ENCODE measurements at regions not wholly inside any gene's neighbourhood (a gene's known extent, or its start where the extent isn't known, plus 50 kb on each side); places are given as distances from the start of the nearest gene placed in this dataset.
A peak's percentile ranks its signal among the peaks of the same experiment; 100 is the strongest.

DNA sequence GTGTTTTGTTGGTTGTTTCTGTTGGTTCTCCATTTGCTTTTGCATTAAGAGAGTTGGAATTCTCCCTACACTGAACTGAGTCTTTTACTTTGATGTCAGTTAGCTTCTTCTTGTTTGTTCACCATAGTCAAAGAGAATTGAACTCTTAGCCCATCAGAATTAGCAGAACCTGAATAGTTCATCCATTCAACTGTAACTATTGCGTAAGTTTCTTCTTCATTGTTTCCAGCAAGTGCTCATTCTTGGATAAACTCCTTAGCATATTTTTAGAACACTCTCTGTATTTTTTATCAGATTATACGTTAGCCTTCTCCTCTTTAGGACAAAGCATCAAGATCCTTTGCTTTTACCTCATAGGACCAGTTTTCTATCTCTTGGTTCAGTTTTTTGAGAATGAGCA, 128.4 kb upstream of the RAB11FIP2 start:
- DNase-seq (ENCODE audit: low spot score): no peak

GRCh38 chr10:118173296-118173695, 126.6 kb upstream of the RAB11FIP2 start:
- DNase-seq (ENCODE audit: low spot score): no peak

- no peak for DNase-seq (ENCODE audit: low spot score)
These were observed 125.1 kb upstream of the RAB11FIP2 start for GRCh38 chr10:118171861-118172260.

DNA sequence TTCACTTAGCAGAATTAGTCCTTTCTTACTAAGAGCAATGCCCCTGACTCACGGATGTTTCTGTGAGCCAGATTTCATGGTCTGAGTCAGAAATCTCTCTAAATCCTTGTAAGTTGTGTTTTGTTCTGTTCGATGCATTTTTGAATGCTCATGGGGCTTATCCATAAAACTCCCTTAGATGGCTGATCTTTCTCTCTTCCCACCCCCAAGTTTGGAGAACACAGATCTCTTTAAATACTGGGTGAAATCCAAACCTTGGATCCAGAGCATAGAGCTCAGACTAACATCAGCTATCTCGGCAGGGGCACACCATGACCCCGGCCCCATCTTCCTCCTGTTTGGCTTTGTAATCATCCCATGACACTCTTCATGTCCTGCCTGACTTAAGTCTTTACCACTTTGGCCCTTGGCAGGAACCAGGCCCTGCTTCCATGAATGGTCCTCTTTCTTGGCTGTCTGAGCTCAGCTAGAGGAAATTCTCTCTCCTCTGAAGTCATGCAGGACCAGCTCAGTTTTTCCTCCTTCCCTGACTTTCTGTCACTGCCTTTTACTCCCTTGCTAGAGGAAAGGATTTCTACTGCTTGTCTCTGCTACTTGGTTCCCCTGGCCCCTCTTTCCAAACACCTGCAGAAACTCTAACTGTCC, 120.4 kb upstream of the RAB11FIP2 start:
- no peak for DNase-seq (ENCODE audit: low spot score)

DNA sequence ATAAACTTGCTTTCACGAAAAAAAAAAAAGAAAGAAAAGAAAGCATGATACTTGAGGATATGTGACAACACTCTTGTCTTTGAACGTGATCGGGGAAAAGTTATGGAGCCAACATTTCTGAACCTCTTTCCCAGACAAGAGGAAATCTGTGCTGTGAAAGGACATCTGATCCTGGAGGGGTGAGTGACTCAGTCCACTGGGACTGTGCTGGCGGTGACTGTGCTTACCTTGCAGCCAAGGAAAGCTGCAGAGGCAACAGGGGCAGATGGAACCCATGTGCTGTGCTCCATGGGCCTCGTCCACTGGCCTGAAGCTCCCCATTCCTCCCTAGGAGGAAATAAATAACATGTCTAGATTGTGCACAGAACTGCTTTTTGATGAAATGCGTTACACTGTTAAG, 116.5 kb upstream of the RAB11FIP2 start:
- DNase-seq (ENCODE audit: low spot score): no peak

GRCh38 chr10:118161461-118162246, 114.9 kb upstream of the RAB11FIP2 start:
- no peak for DNase-seq (ENCODE audit: low spot score)

DNA sequence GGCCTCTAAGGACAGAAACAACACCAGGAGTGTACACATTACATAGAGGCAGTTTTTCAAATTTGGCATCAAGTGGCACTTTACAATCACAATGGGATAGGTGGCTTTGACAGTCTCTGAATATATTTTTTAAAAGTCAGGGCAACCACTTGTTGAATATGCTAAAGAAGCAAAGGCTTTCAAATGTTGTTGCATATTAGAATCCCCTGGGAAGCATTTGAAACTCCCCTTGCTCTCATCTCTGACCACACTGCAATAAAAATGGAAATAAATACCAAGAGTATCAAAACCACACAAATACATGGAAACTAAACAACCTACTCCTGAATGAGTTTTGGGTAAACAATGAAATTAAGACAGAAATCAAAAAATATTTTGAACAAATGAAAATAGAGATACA, 106.5 kb upstream of the RAB11FIP2 start:
- DNase-seq (ENCODE audit: low spot score): no peak

- no peak for DNase-seq (ENCODE audit: low spot score)
These were observed 104.7 kb upstream of the RAB11FIP2 start for GRCh38 chr10:118151461-118151860.

DNA sequence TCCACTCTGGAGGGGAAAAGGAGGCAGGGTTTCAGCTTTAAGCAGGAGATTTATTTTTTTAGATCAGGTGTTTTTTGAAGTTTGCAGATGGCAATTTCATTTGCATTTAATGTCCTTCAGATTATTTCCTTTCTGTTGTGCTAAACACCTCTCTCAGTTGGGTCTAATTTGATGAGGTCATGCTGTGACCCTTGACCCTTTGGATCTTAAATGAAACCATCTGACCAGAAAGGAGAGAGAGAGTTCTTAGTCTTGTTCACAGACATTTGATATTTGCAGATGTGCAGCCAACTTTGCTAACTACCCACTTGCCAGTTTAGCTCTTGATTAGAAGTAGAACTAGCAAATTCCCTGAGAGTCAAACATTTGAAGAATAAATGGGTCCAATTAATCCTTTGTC, 101.5 kb upstream of the RAB11FIP2 start:
- DNase-seq (ENCODE audit: low spot score): no peak

GRCh38 chr10:118145256-118145655, 98.5 kb upstream of the RAB11FIP2 start:
- no peak for DNase-seq (ENCODE audit: low spot score)

GRCh38 chr10:118141471-118141870, 94.7 kb upstream of the RAB11FIP2 start:
- DNase-seq (ENCODE audit: low spot score): no peak

DNA sequence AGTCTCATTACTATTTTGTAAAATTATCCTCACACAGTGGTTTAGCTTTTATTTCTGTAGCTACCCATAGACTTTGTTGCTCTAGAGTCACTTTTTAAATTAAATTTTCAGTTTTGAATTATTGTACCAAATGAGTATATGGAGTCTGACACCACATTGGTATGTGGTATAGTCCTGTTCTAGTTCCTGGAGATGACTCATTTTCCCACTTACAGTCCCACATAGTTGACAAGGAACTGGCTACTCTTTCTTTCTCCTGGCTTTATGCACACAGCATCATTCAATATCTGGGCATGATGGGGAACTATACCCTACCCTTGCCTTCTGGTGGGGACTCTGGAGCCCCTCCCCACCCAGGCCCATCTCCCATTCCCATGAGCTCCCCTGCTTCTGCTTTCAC, 92.6 kb upstream of the RAB11FIP2 start:
- no peak for DNase-seq (ENCODE audit: low spot score)

DNA sequence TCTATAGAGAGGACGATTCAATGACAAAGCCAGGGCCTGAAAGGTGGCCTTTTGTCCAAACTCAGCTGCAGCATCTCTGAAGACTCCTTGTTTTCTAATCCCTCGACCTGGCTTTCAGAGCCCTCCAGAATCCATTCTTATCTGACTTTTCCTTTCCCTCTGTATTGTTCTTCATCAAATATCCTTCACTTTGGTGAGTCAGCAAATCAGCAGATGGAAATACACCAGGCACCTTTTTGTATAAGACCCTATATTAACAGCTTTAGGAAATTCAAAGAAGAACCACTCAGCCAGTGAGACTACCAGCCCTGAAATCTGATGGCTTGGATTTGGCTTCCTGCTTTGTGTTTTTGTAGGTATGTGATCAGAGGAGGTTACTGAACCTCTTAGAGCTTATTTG, 81.9 kb upstream of the RAB11FIP2 start:
- no peak for DNase-seq (ENCODE audit: low spot score)

- no peak for DNase-seq (ENCODE audit: low spot score)
These were observed 72.0 kb upstream of the RAB11FIP2 start for GRCh38 chr10:118118716-118119115.

DNA sequence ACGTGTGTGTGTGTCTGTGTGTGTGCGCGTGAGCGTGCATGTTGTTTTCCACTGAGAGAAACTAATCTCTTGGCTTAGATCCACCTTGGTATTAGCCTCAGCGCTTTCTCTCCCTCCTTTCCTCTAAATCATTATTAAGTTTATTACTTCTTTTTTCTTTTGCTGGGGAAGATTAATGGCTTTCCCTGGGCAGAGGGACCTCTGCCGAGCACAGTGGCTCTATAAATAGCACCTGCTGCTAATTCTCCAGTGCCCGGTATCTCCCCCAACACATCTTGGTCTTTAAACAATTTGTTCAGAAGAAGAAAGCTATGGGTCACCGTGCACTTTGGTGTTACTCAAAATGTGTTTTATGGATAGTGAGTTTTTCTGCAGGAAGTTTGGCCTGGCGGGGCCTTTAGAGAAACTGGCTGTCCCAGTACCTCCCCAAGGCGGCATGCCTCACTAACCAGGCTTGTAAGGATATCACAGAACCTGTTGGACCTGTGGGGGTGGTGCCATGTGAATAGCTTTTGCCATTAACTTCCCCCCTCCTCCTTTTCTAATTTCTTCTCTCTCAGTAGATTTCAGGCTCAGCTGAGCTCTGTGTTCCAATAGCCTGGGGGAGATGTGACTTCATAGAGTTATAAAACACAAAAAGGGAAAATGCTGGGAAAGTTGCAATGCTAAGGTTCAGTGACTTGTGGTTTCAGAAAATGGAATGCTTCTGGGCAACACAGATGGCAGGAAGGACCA, 70.1 kb upstream of the RAB11FIP2 start:
- DNase-seq (ENCODE audit: low spot score): peak; percentile 24

GRCh38 chr10:118116362-118116714, 69.6 kb upstream of the RAB11FIP2 start:
- no peak for DNase-seq (ENCODE audit: low spot score)

DNA sequence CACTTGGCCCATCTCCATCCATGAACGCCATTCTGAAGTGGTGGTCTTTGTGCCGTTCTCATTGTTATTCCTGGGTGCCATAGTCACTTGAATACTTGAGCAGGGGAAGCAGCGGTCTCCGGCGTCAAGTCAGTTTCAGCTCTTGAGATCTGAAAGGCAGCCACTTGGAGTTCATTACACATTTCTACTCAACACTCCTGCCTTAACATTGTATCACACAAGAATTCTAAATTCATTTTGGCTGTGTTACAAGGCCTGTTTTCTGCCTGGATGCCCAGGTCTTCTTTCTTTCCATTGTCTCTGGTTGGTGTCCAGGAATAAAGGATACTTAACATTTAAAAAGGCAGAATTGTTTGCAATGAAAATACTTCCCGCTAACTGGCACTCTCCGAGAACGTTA, 69.0 kb upstream of the RAB11FIP2 start:
- no peak for DNase-seq (ENCODE audit: low spot score)

GRCh38 chr10:118114992-118115391, 68.3 kb upstream of the RAB11FIP2 start:
- no peak for DNase-seq (ENCODE audit: low spot score)

GRCh38 chr10:118112543-118113125, 65.9 kb upstream of the RAB11FIP2 start:
- DNase-seq (ENCODE audit: low spot score): no peak

DNA sequence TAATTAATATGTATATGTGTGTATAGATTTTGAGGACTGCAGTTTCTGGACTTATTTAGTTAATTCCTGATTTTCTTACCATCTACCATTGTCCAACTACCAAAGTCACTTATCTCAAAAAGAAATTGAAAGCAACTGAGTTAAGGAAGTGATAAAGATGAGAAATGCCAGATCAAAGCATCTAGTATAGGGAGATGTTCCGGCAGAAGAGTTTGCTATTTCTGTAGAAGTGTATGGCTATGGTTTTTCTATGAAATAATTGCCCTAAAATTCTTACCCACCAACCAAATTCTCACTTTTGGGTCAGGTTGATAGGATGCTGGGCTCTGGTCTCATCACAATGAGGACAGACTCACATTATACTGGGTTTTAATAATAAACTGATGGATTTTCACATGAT, 64.0 kb upstream of the RAB11FIP2 start:
- DNase-seq (ENCODE audit: low spot score): no peak

- no peak for DNase-seq (ENCODE audit: low spot score)
These were observed 61.7 kb upstream of the RAB11FIP2 start for GRCh38 chr10:118108194-118109026.

GRCh38 chr10:118107541-118107940, 60.8 kb upstream of the RAB11FIP2 start:
- no peak for DNase-seq (ENCODE audit: low spot score)
